ENCODE measurements at regions not wholly inside any gene's neighbourhood (a gene's known extent, or its start where the extent isn't known, plus 50 kb on each side); places are given as distances from the start of the nearest gene placed in this dataset.

DNA sequence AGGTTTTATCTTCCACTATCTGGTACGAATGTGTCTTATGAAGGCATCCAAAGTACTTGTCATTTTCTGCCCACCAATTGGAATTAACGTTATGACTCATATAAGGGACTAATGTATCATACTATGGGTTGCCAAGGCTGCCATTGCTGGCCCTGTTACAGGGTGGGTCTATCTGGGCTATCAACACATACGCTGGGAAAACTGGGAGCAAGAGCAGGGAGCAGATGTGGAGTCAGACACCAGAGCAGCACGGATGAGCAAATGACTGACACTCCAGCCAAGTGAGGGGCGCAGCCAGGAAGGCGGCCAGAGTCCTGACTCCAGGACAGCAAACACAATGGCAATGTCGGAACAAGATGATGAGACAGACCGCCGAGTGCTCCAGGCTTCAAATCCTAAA, 145.9 kb downstream of the COPS8 start:
- H3K27me3 Mint-ChIP-seq (ENCODE audit: low read depth, poor library complexity): peaks cover 8% of the 10 kb centered on the region
- no peak for DNase-seq
- H3K4me1 Mint-ChIP-seq: no peaks in the 10 kb centered on the region
- peaks cover 3% of the 10 kb centered on the region for H3K9me3 Mint-ChIP-seq
- H3K27ac Mint-ChIP-seq: no peak overlapping the region
- TF ChIP-seq, protein P1, sequence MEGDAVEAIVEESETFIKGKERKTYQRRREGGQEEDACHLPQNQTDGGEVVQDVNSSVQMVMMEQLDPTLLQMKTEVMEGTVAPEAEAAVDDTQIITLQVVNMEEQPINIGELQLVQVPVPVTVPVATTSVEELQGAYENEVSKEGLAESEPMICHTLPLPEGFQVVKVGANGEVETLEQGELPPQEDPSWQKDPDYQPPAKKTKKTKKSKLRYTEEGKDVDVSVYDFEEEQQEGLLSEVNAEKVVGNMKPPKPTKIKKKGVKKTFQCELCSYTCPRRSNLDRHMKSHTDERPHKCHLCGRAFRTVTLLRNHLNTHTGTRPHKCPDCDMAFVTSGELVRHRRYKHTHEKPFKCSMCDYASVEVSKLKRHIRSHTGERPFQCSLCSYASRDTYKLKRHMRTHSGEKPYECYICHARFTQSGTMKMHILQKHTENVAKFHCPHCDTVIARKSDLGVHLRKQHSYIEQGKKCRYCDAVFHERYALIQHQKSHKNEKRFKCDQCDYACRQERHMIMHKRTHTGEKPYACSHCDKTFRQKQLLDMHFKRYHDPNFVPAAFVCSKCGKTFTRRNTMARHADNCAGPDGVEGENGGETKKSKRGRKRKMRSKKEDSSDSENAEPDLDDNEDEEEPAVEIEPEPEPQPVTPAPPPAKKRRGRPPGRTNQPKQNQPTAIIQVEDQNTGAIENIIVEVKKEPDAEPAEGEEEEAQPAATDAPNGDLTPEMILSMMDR (IDR thresholded peaks at IDR 0.05): no peak
- H3K36me3 Mint-ChIP-seq (ENCODE audit: low read depth): no peaks in the 10 kb centered on the region
- no peak overlapping the region for H3K4me3 Mint-ChIP-seq

DNA sequence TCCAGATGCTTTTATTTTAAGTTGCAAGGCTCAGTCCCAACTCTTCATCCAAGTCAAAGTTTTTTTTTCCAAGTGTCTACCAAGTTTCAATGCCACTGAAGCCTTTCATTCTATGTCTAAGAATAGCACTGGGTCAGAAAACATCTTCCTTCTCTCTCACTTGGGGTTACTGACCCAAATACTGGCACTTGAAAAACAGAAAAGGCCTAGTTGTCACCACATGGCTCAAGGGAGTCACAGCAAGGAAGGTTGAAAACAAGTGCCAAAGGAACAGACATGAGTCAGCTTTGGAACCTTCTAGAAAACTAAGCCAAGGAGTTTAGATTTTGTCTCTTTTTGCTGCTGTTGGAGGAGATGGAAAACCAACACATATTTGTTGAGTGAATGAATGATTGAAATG, 146.5 kb downstream of the COPS8 start:
- Mint-ChIP-seq H3K4me3 (no peak overlapping the region), H3K36me3 (ENCODE audit: low read depth) (no peaks in the 10 kb centered on the region), H3K9me3 (peaks cover 3% of the 10 kb centered on the region), H3K4me1 (no peaks in the 10 kb centered on the region), H3K27ac (no peak overlapping the region), H3K27me3 (ENCODE audit: low read depth, poor library complexity) (peaks cover 8% of the 10 kb centered on the region)
- TF ChIP-seq, protein P1 (IDR thresholded peaks at IDR 0.05): no peak
- DNase-seq: no peak

GRCh38 chr2:237234268-237234667, 148.6 kb downstream of the COPS8 start:
- Mint-ChIP-seq H3K4me1 (no peaks in the 10 kb centered on the region), H3K27me3 (ENCODE audit: low read depth, poor library complexity) (peaks cover 6% of the 10 kb centered on the region), H3K27ac (no peak overlapping the region), H3K36me3 (ENCODE audit: low read depth) (no peaks in the 10 kb centered on the region), H3K4me3 (no peak overlapping the region), H3K9me3 (peaks cover 6% of the 10 kb centered on the region)
- TF ChIP-seq, protein P1 (IDR thresholded peaks at IDR 0.05): no peak
- no peak for DNase-seq

DNA sequence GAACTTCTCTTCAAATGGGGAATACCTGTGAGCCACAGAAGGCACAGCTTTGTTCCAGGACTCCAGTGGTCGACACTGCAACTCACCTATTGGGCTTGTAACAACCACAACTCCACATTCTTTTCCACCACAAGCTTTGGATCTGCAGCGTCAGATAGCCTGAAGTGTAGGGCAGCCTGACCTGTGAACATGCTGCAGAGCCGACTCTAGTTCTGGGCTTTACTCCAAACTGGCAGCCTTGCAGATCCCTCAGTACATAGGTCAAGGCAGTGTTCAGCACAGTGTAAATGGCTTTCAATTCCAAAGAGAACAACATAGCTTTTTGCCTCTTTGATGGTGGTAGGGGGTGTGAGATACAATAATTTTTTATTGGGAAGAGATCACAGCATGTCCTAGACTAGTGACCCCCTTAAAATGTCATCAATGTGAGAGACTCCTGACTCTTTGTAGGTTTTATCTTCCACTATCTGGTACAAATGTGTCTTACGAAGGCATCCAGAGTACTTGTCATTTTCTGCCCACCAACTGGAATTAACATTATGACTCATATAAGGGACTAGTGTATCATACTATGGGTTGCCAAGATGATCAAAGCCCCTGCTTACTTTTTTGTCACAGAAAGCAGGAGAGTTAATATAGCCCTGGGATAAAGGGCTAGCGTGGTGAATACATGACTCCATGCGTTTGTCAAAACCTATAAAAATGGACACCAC, 149.8 kb downstream of the COPS8 start:
- H3K27ac Mint-ChIP-seq: no peak overlapping the region
- no peaks in the 10 kb centered on the region for H3K36me3 Mint-ChIP-seq (ENCODE audit: low read depth)
- DNase-seq: no peak
- H3K4me1 Mint-ChIP-seq: no peaks in the 10 kb centered on the region
- no peak overlapping the region for H3K4me3 Mint-ChIP-seq
- peaks cover 15% of the 10 kb centered on the region for H3K9me3 Mint-ChIP-seq
- H3K27me3 Mint-ChIP-seq (ENCODE audit: low read depth, poor library complexity): peaks cover 2% of the 10 kb centered on the region
- TF ChIP-seq, protein P1 (IDR thresholded peaks at IDR 0.05): no peak

DNA sequence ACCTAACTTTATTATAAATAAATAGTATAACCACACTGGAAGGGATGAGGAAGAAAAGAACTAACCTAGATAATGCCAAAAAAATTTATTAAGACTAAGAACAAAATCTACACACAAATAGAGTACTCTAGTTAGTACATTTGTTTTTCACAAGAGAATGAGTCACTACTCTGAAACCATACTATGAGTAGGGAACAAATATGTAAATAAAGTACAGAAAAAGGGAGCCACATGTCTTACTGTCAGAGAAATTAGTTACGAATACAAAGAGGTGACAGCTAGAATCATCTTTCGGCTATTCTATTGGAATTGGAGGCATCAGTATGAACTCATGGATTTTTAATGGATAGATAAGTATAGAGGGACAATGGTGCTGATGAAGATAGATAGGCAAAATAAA, 150.5 kb downstream of the COPS8 start:
- no peak overlapping the region for H3K27ac Mint-ChIP-seq
- H3K36me3 Mint-ChIP-seq (ENCODE audit: low read depth): no peaks in the 10 kb centered on the region
- TF ChIP-seq, protein P1 (IDR thresholded peaks at IDR 0.05): no peak
- peaks cover 22% of the 10 kb centered on the region for H3K9me3 Mint-ChIP-seq
- H3K27me3 Mint-ChIP-seq (ENCODE audit: low read depth, poor library complexity): peaks cover 2% of the 10 kb centered on the region
- H3K4me1 Mint-ChIP-seq: no peaks in the 10 kb centered on the region
- DNase-seq: no peak
- H3K4me3 Mint-ChIP-seq: no peak overlapping the region

- Mint-ChIP-seq H3K27me3 (ENCODE audit: low read depth, poor library complexity) (peaks cover 2% of the 10 kb centered on the region), H3K36me3 (ENCODE audit: low read depth) (no peaks in the 10 kb centered on the region), H3K4me1 (no peaks in the 10 kb centered on the region), H3K27ac (no peak overlapping the region), H3K4me3 (no peak overlapping the region), H3K9me3 (peaks cover 37% of the 10 kb centered on the region)
- no peak for DNase-seq
- TF ChIP-seq, protein P1 (IDR thresholded peaks at IDR 0.05): no peak
These were observed 152.6 kb downstream of the COPS8 start for GRCh38 chr2:237238249-237238648.
